ENCODE measurements at regions not wholly inside any gene's neighbourhood (a gene's known extent, or its start where the extent isn't known, plus 50 kb on each side); places are given as distances from the start of the nearest gene placed in this dataset.
A peak's percentile ranks its signal among the peaks of the same experiment; 100 is the strongest.
"Not testable (repeated sequence)": the region's sequence is repeated elsewhere in the genome, so short reads cannot be mapped to it uniquely, and the experiment has no call there.

GRCh38 chr13:90594681-90595080 is 752.8 kb upstream of the MIR17HG start:
- DNase-seq (ENCODE audit: low read depth): peak; percentile 16

- DNase-seq (ENCODE audit: low read depth): no peak
These were observed 741.8 kb upstream of the MIR17HG start for GRCh38 chr13:90605664-90606063.

- DNase-seq (ENCODE audit: low read depth): not testable (repeated sequence)
These were observed 740.6 kb upstream of the MIR17HG start for GRCh38 chr13:90606921-90607320.

GRCh38 chr13:90612391-90612790 is 735.1 kb upstream of the MIR17HG start:
- DNase-seq (ENCODE audit: low read depth): no peak

GRCh38 chr13:90613076-90613795 is 734.3 kb upstream of the MIR17HG start:
- DNase-seq (ENCODE audit: low read depth): no peak

- DNase-seq (ENCODE audit: low read depth): no peak
These were observed 732.3 kb upstream of the MIR17HG start for GRCh38 chr13:90615236-90615635.

GRCh38 chr13:90615767-90616166 is 731.7 kb upstream of the MIR17HG start:
- no peak for DNase-seq (ENCODE audit: low read depth)

GRCh38 chr13:90618133-90618532 is 729.4 kb upstream of the MIR17HG start:
- DNase-seq (ENCODE audit: low read depth): no peak

GRCh38 chr13:90622541-90622940 is 724.9 kb upstream of the MIR17HG start:
- no peak for DNase-seq (ENCODE audit: low read depth)

GRCh38 chr13:90623318-90624011 is 724.0 kb upstream of the MIR17HG start:
- no peak for DNase-seq (ENCODE audit: low read depth)

- no peak for DNase-seq (ENCODE audit: low read depth)
These were observed 719.7 kb upstream of the MIR17HG start for GRCh38 chr13:90627813-90628212.

- no peak for DNase-seq (ENCODE audit: low read depth)
These were observed 719.0 kb upstream of the MIR17HG start for GRCh38 chr13:90628471-90628870.

- no peak for DNase-seq (ENCODE audit: low read depth)
These were observed 716.8 kb upstream of the MIR17HG start for GRCh38 chr13:90630716-90631115.

- DNase-seq (ENCODE audit: low read depth): no peak
These were observed 715.3 kb upstream of the MIR17HG start for GRCh38 chr13:90632184-90632583.

- DNase-seq (ENCODE audit: low read depth): no peak
These were observed 713.6 kb upstream of the MIR17HG start for GRCh38 chr13:90633849-90634248.

GRCh38 chr13:90640976-90641375 is 706.5 kb upstream of the MIR17HG start:
- no peak for DNase-seq (ENCODE audit: low read depth)

GRCh38 chr13:90641884-90642283 is 705.6 kb upstream of the MIR17HG start:
- DNase-seq (ENCODE audit: low read depth): no peak

- no peak for DNase-seq (ENCODE audit: low read depth)
These were observed 701.9 kb upstream of the MIR17HG start for GRCh38 chr13:90645582-90645981.

- DNase-seq (ENCODE audit: low read depth): no peak
These were observed 699.0 kb upstream of the MIR17HG start for GRCh38 chr13:90648497-90648896.

- DNase-seq (ENCODE audit: low read depth): no peak
These were observed 695.5 kb upstream of the MIR17HG start for GRCh38 chr13:90652036-90652435.

- no peak for DNase-seq (ENCODE audit: low read depth)
These were observed 692.5 kb upstream of the MIR17HG start for GRCh38 chr13:90654970-90655369.

- not testable (repeated sequence) for DNase-seq (ENCODE audit: low read depth)
These were observed 683.3 kb upstream of the MIR17HG start for GRCh38 chr13:90664200-90664599.

GRCh38 chr13:90673746-90674145 is 673.7 kb upstream of the MIR17HG start:
- DNase-seq (ENCODE audit: low read depth): no peak

- no peak for DNase-seq (ENCODE audit: low read depth)
These were observed 672.4 kb upstream of the MIR17HG start for GRCh38 chr13:90675129-90675528.
